ENCODE measurements at regions not wholly inside any gene's neighbourhood (a gene's known extent, or its start where the extent isn't known, plus 50 kb on each side); places are given as distances from the start of the nearest gene placed in this dataset.
A peak's percentile ranks its signal among the peaks of the same experiment; 100 is the strongest.
"Not testable (repeated sequence)": the region's sequence is repeated elsewhere in the genome, so short reads cannot be mapped to it uniquely, and the experiment has no call there.

GRCh38 chrX:84830836-84831235, 172.8 kb upstream of the APOOL start:
- H3K79me2 ChIP-seq (ENCODE audit: insufficient read depth, low read length): no peaks in the 10 kb centered on the region
- H3K4me3 ChIP-seq (ENCODE audit: low read length, poor library complexity, severe bottlenecking): no peak overlapping the region

GRCh38 chrX:84846541-84846940, 157.1 kb upstream of the APOOL start:
- H3K4me2 ChIP-seq (ENCODE audit: low read depth, low read length, poor library complexity, severe bottlenecking); H3K4me3 ChIP-seq (ENCODE audit: low read length, poor library complexity, severe bottlenecking); H3K4me1 ChIP-seq (ENCODE audit: insufficient read depth, low read length, poor library complexity, severe bottlenecking): not testable (repeated sequence)

More at GRCh38 chrX:84830836-84831235, 172.8 kb upstream of the APOOL start:
- Histone ChIP-seq H3K9me3 (ENCODE audit: insufficient read depth, low read depth, low read length) (no peaks in the 10 kb centered on the region), H3K9ac (ENCODE audit: low read depth, low read length, poor library complexity, severe bottlenecking) (no peak overlapping the region), H3K4me1 (ENCODE audit: insufficient read depth, low read length, poor library complexity, severe bottlenecking) (no peaks in the 10 kb centered on the region), H3K27me3 (ENCODE audit: insufficient read depth, low read length, poor library complexity, severe bottlenecking) (no peaks in the 10 kb centered on the region), H4K20me1 (ENCODE audit: insufficient read depth, low read length, poor library complexity, severe bottlenecking) (no peaks in the 10 kb centered on the region), H3K9me2 (replicated peaks; ENCODE audit: low read depth, low read length) (no peaks in the 10 kb centered on the region), H2AFZ (ENCODE audit: low read length) (no peak overlapping the region), H3K36me3 (ENCODE audit: insufficient read depth, low read length) (no peaks in the 10 kb centered on the region), H3K4me2 (ENCODE audit: low read depth, low read length, poor library complexity, severe bottlenecking) (no peak overlapping the region), H3F3A (ENCODE audit: low read depth) (no peaks in the 10 kb centered on the region)
- TF ChIP-seq CTCF (conservative IDR thresholded peaks at IDR 0.05; ENCODE audit: low read length): no peak
- TF ChIP-seq EZH2phosphoT487 (IDR thresholded peaks at IDR 0.05; ENCODE audit: borderline replicate concordance): no peak

GRCh38 chrX:84851183-84851582, 152.5 kb upstream of the APOOL start:
- H2AFZ ChIP-seq (ENCODE audit: low read length); H3F3A ChIP-seq (ENCODE audit: low read depth); H3K4me3 ChIP-seq (ENCODE audit: low read length, poor library complexity, severe bottlenecking); H3K9ac ChIP-seq (ENCODE audit: low read depth, low read length, poor library complexity, severe bottlenecking); H3K27me3 ChIP-seq (ENCODE audit: insufficient read depth, low read length, poor library complexity, severe bottlenecking); H3K9me2 ChIP-seq (replicated peaks; ENCODE audit: low read depth, low read length); H3K4me2 ChIP-seq (ENCODE audit: low read depth, low read length, poor library complexity, severe bottlenecking); H3K79me2 ChIP-seq (ENCODE audit: insufficient read depth, low read length); H4K20me1 ChIP-seq (ENCODE audit: insufficient read depth, low read length, poor library complexity, severe bottlenecking); H3K9me3 ChIP-seq (ENCODE audit: insufficient read depth, low read depth, low read length); H3K36me3 ChIP-seq (ENCODE audit: insufficient read depth, low read length); H3K4me1 ChIP-seq (ENCODE audit: insufficient read depth, low read length, poor library complexity, severe bottlenecking): not testable (repeated sequence)

More at GRCh38 chrX:84846541-84846940, 157.1 kb upstream of the APOOL start:
- H3K9ac ChIP-seq (ENCODE audit: low read depth, low read length, poor library complexity, severe bottlenecking); H3K27me3 ChIP-seq (ENCODE audit: insufficient read depth, low read length, poor library complexity, severe bottlenecking); H2AFZ ChIP-seq (ENCODE audit: low read length); H3K9me3 ChIP-seq (ENCODE audit: insufficient read depth, low read depth, low read length); H4K20me1 ChIP-seq (ENCODE audit: insufficient read depth, low read length, poor library complexity, severe bottlenecking); H3F3A ChIP-seq (ENCODE audit: low read depth); H3K79me2 ChIP-seq (ENCODE audit: insufficient read depth, low read length); H3K36me3 ChIP-seq (ENCODE audit: insufficient read depth, low read length); H3K9me2 ChIP-seq (replicated peaks; ENCODE audit: low read depth, low read length): not testable (repeated sequence)

GRCh38 chrX:84856791-84857190, 146.9 kb upstream of the APOOL start:
- not testable (repeated sequence) for H3K4me2 ChIP-seq (ENCODE audit: low read depth, low read length, poor library complexity, severe bottlenecking); H3K4me1 ChIP-seq (ENCODE audit: insufficient read depth, low read length, poor library complexity, severe bottlenecking); H3K36me3 ChIP-seq (ENCODE audit: insufficient read depth, low read length)

GRCh38 chrX:84858771-84859170, 144.9 kb upstream of the APOOL start:
- H4K20me1 ChIP-seq (ENCODE audit: insufficient read depth, low read length, poor library complexity, severe bottlenecking); H3F3A ChIP-seq (ENCODE audit: low read depth); H3K9me2 ChIP-seq (replicated peaks; ENCODE audit: low read depth, low read length); H3K36me3 ChIP-seq (ENCODE audit: insufficient read depth, low read length); H3K27me3 ChIP-seq (ENCODE audit: insufficient read depth, low read length, poor library complexity, severe bottlenecking); H3K9me3 ChIP-seq (ENCODE audit: insufficient read depth, low read depth, low read length); H2AFZ ChIP-seq (ENCODE audit: low read length); H3K4me1 ChIP-seq (ENCODE audit: insufficient read depth, low read length, poor library complexity, severe bottlenecking); H3K79me2 ChIP-seq (ENCODE audit: insufficient read depth, low read length); H3K9ac ChIP-seq (ENCODE audit: low read depth, low read length, poor library complexity, severe bottlenecking): not testable (repeated sequence)
- H3K4me3 ChIP-seq (ENCODE audit: low read length, poor library complexity, severe bottlenecking): peak overlapping the region; percentile 29
- peak overlapping the region; percentile 48 for H3K4me2 ChIP-seq (ENCODE audit: low read depth, low read length, poor library complexity, severe bottlenecking)

More at GRCh38 chrX:84856791-84857190, 146.9 kb upstream of the APOOL start:
- H3F3A ChIP-seq (ENCODE audit: low read depth); H3K9ac ChIP-seq (ENCODE audit: low read depth, low read length, poor library complexity, severe bottlenecking); H3K79me2 ChIP-seq (ENCODE audit: insufficient read depth, low read length); H3K4me3 ChIP-seq (ENCODE audit: low read length, poor library complexity, severe bottlenecking); H2AFZ ChIP-seq (ENCODE audit: low read length); H3K9me2 ChIP-seq (replicated peaks; ENCODE audit: low read depth, low read length); H3K9me3 ChIP-seq (ENCODE audit: insufficient read depth, low read depth, low read length); H3K27me3 ChIP-seq (ENCODE audit: insufficient read depth, low read length, poor library complexity, severe bottlenecking); H4K20me1 ChIP-seq (ENCODE audit: insufficient read depth, low read length, poor library complexity, severe bottlenecking): not testable (repeated sequence)
